ENCODE measurements at regions not wholly inside any gene's neighbourhood (a gene's known extent, or its start where the extent isn't known, plus 50 kb on each side); places are given as distances from the start of the nearest gene placed in this dataset.

GRCh38 chr9:129561594-129562281 is 59.2 kb downstream of the C9orf50 start:
- no peak for DNase-seq (ENCODE audit: extremely low spot score)
- no peak for TF ChIP-seq CTCF (IDR thresholded peaks at IDR 0.05; ENCODE audit: control extremely low read depth, extremely low read depth, low read depth, missing control alignments)
- POLR2A ChIA-PET, result no interaction called here
- CTCF ChIA-PET, result no interaction called here

GRCh38 chr9:129560881-129561306 is 60.0 kb downstream of the C9orf50 start:
- CTCF ChIA-PET, result no interaction called here
- no peak for DNase-seq (ENCODE audit: extremely low spot score)
- POLR2A ChIA-PET, result no interaction called here
- TF ChIP-seq CTCF (IDR thresholded peaks at IDR 0.05; ENCODE audit: control extremely low read depth, extremely low read depth, low read depth, missing control alignments), result no peak

DNA sequence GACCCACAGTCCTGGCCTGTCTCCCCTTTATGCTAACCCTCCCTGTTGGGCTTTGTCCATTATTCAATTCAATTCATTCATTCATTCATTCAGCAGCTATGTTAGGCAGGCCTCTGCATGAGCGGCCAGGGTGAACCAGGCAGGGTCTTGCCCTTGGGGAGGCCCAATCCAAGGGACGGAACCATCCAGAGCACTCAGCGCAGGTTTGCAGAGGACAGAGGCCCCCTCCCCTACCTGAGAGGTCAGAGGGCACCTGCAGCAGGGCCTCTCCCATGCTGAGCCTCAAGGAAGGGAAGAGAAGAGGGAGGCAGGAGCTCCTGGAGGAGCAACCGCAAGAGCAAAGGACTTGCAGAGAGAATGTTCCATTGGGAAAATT is 61.4 kb downstream of the C9orf50 start:
- ChIA-PET POLR2A (no interaction called here), CTCF (no interaction called here)
- no peak for TF ChIP-seq CTCF (IDR thresholded peaks at IDR 0.05; ENCODE audit: control extremely low read depth, extremely low read depth, low read depth, missing control alignments)
- DNase-seq (ENCODE audit: extremely low spot score), result no peak

DNA sequence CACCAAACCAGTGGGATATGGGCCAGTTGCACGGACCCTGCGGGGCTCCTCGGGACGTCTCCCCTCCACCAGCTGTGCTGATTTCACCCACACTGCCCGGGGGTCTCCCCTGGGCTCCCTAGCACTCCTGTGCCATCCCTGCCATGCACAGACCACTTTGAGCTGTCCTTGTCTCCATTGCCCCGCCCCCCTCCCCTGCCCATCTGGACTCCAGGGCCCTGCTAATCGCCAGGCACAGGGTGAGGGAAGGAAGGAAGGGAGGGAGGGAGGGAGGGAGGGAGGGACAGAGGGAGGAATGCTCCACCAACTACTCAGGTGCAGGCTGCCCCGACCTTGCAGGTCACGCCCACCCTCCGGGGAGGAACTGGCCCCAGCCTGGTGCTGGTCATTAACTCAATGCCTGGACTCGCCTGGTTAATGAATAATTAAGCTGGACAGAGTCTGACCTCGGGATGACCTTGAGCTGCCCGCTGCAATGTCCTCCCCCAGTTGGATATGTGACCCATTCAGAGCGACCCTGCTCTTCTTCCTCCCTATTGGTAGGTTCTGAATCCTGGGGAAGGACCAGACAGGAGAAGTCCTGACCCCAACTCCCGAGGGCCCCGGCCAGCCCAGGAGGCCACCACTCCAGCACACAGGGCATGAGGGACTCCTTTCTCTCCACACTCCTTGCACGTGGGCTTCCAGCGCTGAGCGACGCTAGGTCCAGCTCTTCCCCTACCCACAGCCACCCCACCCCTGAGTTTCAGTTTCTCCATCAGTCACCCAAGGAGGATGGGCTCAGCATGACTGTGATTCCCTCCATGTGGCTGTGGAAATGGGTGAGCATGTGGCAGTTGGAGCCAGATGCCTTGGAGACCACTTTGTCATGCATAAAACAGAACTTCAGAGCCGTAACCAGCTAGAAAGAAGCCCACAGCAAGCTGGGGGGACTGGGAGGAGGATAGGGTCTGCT is 62.1 kb downstream of the C9orf50 start:
- CTCF ChIA-PET, result no interaction called here
- TF ChIP-seq CTCF (IDR thresholded peaks at IDR 0.05; ENCODE audit: control extremely low read depth, extremely low read depth, low read depth, missing control alignments), result no peak
- POLR2A ChIA-PET, result no interaction called here
- DNase-seq (ENCODE audit: extremely low spot score), result no peak

DNA sequence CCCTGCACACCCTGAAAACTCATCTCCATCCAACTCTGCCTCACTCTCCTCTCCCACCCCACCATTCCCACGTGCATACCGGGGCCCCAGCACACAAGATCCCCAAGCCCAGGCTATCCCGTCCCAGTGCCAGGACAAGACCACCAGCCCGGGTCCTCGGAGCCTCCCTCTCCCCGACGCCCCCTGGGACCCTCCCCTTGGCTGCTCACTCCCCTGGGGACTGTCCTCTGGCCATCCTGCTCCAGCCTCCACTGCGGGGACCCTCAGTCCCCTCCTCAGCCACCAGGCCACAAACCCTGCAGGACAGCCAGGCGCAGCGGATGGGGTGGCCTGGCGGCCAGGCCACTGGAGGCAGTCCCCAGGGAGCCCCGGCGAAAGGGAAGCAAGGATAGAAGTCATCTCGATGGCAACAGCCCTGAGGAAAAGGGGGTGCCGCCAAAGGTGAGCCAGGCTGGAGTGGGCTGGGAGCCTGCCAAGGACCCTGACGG is 62.8 kb downstream of the C9orf50 start:
- ChIA-PET CTCF (no interaction called here), POLR2A (no interaction called here)
- no peak for TF ChIP-seq CTCF (IDR thresholded peaks at IDR 0.05; ENCODE audit: control extremely low read depth, extremely low read depth, low read depth, missing control alignments)
- DNase-seq (ENCODE audit: extremely low spot score), result no peak

DNA sequence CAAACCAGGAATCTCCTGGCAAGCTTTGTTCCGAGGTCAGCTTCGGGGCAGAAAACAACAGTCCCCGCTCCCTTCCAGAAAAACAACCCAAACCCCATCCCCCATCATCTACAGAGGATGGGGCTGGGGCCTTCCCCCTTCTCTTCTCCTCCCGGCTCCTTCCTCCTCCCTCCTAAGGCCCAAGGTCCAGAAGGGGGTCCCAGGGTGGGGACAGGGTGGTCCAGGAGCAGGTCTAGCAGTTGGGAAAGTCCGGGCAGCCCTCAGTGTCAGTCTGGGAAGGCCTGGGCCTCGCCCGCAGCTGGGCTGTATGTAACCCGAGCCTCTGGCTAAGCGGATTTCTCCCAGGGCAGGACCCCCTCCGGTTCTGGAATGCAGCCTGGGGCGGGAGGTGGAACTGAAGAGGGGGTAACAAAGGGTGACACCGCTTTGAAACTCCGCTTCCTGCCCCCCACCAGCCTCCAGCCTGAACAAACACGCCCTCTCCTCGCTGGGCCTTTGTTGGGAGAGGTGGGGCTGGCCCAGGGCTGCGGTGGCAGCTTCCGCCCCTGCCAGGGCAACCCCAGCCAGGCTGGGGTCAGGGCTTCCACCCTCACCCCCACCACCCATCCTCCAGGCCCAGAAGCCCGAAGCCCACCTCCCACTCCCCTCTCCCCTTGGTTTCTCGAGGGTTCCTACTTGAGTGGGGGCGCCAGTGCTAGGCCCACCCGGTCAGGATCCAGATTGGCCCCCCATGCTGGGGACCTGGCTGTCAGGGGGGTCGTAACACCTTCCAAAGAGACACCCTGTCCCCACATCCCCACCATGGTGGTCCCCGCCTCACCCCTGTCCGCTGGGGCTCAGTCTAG is 63.5 kb downstream of the C9orf50 start:
- CTCF ChIA-PET, result no interaction called here
- POLR2A ChIA-PET, result no interaction called here
- no peak for TF ChIP-seq CTCF (IDR thresholded peaks at IDR 0.05; ENCODE audit: control extremely low read depth, extremely low read depth, low read depth, missing control alignments)
- DNase-seq (ENCODE audit: extremely low spot score), result no peak
